GM21381 (cell line): ENCODE measurements at regions not wholly inside any gene's neighbourhood (a gene's known extent, or its start where the extent isn't known, plus 50 kb on each side); places are given as distances from the start of the nearest gene placed in this dataset.

Experiments
- ATAC-seq: cut with Tn5 transposase; IDR thresholded peaks from one replicate; pipeline ENCODE4 v1.9.1; 2021; ENCODE audit warnings: mild to moderate bottlenecking, moderate library complexity; ENCODE audit not compliant: unreplicated experiment

- no peak for ATAC-seq
Observed at GRCh38 chr15:26477044-26477443, 295.8 kb downstream of the GABRB3 start.

GRCh38 chr15:26475554-26475953 is 297.3 kb downstream of the GABRB3 start:
- no peak for ATAC-seq

GRCh38 chr15:26472661-26473060 is 300.2 kb downstream of the GABRB3 start:
- ATAC-seq, result no peak

GRCh38 chr15:26461847-26462608 is 310.8 kb downstream of the GABRB3 start:
- no peak for ATAC-seq

GRCh38 chr15:26460165-26460564 is 312.7 kb downstream of the GABRB3 start:
- no peak for ATAC-seq

DNA sequence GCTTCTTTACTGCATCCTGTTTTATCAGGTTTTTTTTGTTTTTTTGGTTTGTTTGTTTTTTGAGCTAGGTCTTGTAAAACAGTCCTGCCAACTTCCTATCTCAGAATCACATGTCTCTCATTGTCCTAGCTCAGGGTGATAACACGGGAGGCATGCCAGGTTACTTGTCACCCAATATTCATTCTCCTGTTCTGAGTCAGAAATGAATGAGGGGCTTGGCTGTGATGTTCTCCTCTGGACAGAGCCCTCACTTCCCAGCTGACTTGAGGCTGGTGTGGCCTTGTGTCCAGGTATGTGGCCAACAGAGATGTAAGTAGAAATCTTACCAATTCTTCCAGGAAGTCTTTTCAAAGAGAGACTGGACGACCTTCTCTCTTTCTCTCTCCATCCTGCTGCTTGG is 317.0 kb downstream of the GABRB3 start:
- ATAC-seq, result no peak

- no peak for ATAC-seq
Observed at GRCh38 chr15:26453914-26454313, 319.0 kb downstream of the GABRB3 start.

- no peak for ATAC-seq
Observed at GRCh38 chr15:26451995-26452394, 320.9 kb downstream of the GABRB3 start.

GRCh38 chr15:26449291-26449690 is 323.6 kb downstream of the GABRB3 start:
- ATAC-seq, result no peak

DNA sequence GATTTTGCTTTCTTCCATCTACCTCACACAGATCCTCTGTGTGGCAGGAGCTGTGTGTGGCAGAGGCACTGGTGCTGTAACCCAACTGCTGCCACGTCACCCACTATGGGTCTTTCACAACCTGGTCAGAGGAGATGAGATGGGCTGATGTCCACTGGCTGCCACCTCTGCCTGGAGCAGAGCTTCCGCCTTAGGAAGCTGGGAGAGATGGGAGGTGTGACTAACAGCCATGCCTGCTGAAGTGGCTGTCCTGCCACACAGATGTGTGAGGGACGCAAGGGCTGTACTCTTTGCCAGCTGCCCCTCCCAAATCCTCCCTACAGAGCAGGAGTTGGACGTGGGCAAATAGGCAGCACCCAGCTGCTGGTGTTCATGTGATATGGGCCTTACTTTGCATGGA is 329.5 kb downstream of the GABRB3 start:
- no peak for ATAC-seq

- ATAC-seq, result no peak
Observed at GRCh38 chr15:26442680-26443079, 330.2 kb downstream of the GABRB3 start.

GRCh38 chr15:26439681-26440080 is 333.2 kb downstream of the GABRB3 start:
- ATAC-seq, result no peak

- no peak for ATAC-seq
Observed at GRCh38 chr15:26438718-26439117, 334.1 kb downstream of the GABRB3 start.

- no peak for ATAC-seq
Observed at GRCh38 chr15:26438316-26438715, 334.6 kb downstream of the GABRB3 start.

GRCh38 chr15:26433818-26434217 is 339.0 kb downstream of the GABRB3 start:
- ATAC-seq, result no peak

GRCh38 chr15:26433060-26433459 is 339.8 kb downstream of the GABRB3 start:
- ATAC-seq, result no peak

DNA sequence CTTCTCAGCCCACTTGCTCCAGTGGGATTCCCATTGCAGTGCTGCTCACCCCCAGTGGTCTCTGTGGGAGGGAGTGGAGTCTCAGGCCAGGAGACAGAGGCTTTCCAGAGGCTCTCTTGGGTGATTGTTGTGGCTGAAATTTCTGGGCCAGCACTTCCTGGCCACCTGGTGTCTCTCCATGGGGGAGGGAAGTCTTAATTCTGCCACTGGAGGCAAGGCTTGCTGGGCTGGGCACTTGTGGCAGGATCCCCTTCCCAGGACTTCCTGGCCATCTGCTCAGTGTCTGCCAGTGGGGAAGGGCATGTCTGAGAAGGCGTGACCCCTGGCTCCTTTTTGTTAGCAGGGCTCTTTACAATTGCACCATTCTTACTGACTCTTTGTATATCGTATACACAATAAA is 351.8 kb downstream of the GABRB3 start:
- no peak for ATAC-seq

GRCh38 chr15:26395624-26396023 is 377.2 kb downstream of the GABRB3 start:
- no peak for ATAC-seq

GRCh38 chr15:26394801-26395200 is 378.1 kb downstream of the GABRB3 start:
- no peak for ATAC-seq

- ATAC-seq, result no peak
Observed at GRCh38 chr15:26392956-26393355, 379.9 kb downstream of the GABRB3 start.

- ATAC-seq, result no peak
Observed at GRCh38 chr15:26391567-26392194, 381.2 kb downstream of the GABRB3 start.

- ATAC-seq, result no peak
Observed at GRCh38 chr15:26382444-26383072, 390.3 kb downstream of the GABRB3 start.
